ENCODE measurements at regions not wholly inside any gene's neighbourhood (a gene's known extent, or its start where the extent isn't known, plus 50 kb on each side); places are given as distances from the start of the nearest gene placed in this dataset.

DNA sequence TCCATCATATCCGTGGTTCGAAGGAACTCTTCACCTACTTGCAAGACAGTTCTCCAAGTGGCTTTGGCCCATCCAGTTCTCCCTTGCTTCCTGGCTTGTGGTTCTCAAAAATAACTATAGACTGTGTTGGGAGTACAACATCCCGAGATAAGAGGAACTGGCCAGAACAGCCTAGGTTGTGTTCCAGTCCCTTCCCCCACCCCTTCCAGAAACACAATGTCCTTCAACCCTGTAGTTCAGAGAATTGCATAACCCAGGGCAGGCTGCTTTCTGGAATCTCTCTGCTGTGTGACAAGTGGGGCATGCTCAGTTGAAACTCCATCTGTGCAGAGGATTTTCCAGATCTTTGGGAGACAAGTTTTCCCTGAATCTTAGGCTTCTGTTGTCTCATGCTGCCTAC lies 206.5 kb downstream of the PCDH10 start:
- intact Hi-C loops (cut with micrococcal nuclease) = no loop called here
- no peak for TF ChIP-seq CTCF (IDR thresholded peaks at IDR 0.05; ENCODE audit: unreplicated experiment)
- ChIA-PET CTCF (interaction anchor here (1.0 kb wide), 1 partner anchor 35 kb away, joined by 3 read pairs; no protein-coding TSS in a partner anchor), POLR2A (no interaction called here)
- no peaks in the 10 kb centered on the region for H3K4me1 Mint-ChIP-seq (ENCODE audit: insufficient read depth, unreplicated experiment)
- H3K9me3 Mint-ChIP-seq (ENCODE audit: unreplicated experiment) = peaks cover 11% of the 10 kb centered on the region
- no peaks in the 10 kb centered on the region for H3K36me3 Mint-ChIP-seq (ENCODE audit: insufficient read depth, unreplicated experiment)
- no peak overlapping the region for H3K27ac Mint-ChIP-seq (ENCODE audit: low read depth, unreplicated experiment)
- no peak for DNase-seq (ENCODE audit: unreplicated experiment)
- BruUV-seq (replicated peaks) = no TSS peak
- H3K4me3 Mint-ChIP-seq (ENCODE audit: unreplicated experiment) = no peak overlapping the region
- H3K27me3 Mint-ChIP-seq (ENCODE audit: insufficient read depth, unreplicated experiment) = no peaks in the 10 kb centered on the region

DNA sequence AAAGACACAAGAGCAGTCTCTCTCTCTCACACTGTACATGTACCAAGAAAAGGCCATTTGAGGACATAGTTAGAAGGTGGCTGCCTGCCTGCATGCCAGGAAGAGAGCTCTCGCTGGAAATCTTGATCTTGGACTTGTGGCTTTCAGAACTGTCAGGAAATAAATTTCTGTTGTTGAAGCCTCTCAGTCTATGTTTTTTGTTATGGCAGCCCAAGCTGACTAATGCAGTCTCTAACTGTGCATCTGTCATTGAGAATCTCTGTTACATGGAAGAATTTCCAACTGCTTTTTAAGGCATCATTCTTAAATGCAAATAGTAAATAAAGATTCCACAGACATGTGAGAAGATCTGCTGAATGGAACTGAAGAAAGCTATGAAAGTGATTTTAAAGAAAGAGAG lies 198.3 kb downstream of the PCDH10 start:
- H3K27me3 Mint-ChIP-seq (ENCODE audit: insufficient read depth, unreplicated experiment) = no peaks in the 10 kb centered on the region
- DNase-seq (ENCODE audit: unreplicated experiment) = no peak
- BruUV-seq (replicated peaks) = no TSS peak
- no peaks in the 10 kb centered on the region for H3K36me3 Mint-ChIP-seq (ENCODE audit: insufficient read depth, unreplicated experiment)
- CTCF ChIA-PET = no interaction called here
- TF ChIP-seq CTCF (IDR thresholded peaks at IDR 0.05; ENCODE audit: unreplicated experiment) = no peak
- no peak overlapping the region for H3K4me3 Mint-ChIP-seq (ENCODE audit: unreplicated experiment)
- H3K4me1 Mint-ChIP-seq (ENCODE audit: insufficient read depth, unreplicated experiment) = no peaks in the 10 kb centered on the region
- H3K9me3 Mint-ChIP-seq (ENCODE audit: unreplicated experiment) = peaks cover 12% of the 10 kb centered on the region
- intact Hi-C loops (cut with micrococcal nuclease) = no loop called here
- POLR2A ChIA-PET = no interaction called here
- H3K27ac Mint-ChIP-seq (ENCODE audit: low read depth, unreplicated experiment) = no peak overlapping the region

DNA sequence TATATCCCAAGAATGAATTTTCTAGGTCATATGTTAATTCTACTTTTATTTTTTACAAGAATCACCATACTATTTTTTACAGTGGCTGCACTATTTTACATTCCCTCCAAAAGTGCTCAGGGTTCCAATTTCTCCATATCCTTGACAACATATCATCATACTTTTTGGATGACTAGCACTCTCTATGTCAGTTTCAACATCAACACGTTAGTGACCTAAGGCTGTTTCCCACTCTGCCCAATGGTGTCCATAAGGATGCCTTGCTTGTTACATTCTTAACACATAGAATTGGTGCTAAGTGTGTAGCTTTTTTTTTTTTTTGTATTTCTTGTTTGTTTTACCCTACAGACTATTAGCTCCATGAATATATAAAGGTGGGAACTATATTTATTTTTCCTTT lies 175.4 kb downstream of the PCDH10 start:
- CTCF ChIA-PET = interaction anchor here (1.1 kb wide), 1 partner anchor 170 kb away, joined by 5 read pairs; no protein-coding TSS in a partner anchor
- H3K9me3 Mint-ChIP-seq (ENCODE audit: unreplicated experiment) = no peaks in the 10 kb centered on the region
- POLR2A ChIA-PET = no interaction called here

GRCh38 chr4:133323670-133324069 lies 174.6 kb downstream of the PCDH10 start:
- no peak overlapping the region for H3K27ac Mint-ChIP-seq (ENCODE audit: low read depth, unreplicated experiment)
- peaks cover 25% of the 10 kb centered on the region for H3K27me3 Mint-ChIP-seq (ENCODE audit: insufficient read depth, unreplicated experiment)
- ChIA-PET POLR2A (no interaction called here), CTCF (interaction anchor here (0.7 kb wide), 2 partner anchors 271 to 701 kb away, joined by 3 to 4 read pairs; no protein-coding TSS in a partner anchor)
- H3K4me1 Mint-ChIP-seq (ENCODE audit: insufficient read depth, unreplicated experiment) = no peaks in the 10 kb centered on the region
- BruUV-seq (replicated peaks) = no TSS peak
- no peaks in the 10 kb centered on the region for H3K36me3 Mint-ChIP-seq (ENCODE audit: insufficient read depth, unreplicated experiment)
- intact Hi-C loops (cut with micrococcal nuclease) = loop anchor here (5.0 kb wide), 2 partner anchors 159 to 1454 kb away; no protein-coding TSS in a partner anchor
- no peaks in the 10 kb centered on the region for H3K9me3 Mint-ChIP-seq (ENCODE audit: unreplicated experiment)
- no peak for DNase-seq (ENCODE audit: unreplicated experiment)
- H3K4me3 Mint-ChIP-seq (ENCODE audit: unreplicated experiment) = no peak overlapping the region
- no peak for TF ChIP-seq CTCF (IDR thresholded peaks at IDR 0.05; ENCODE audit: unreplicated experiment)

More for the DNA sequence above, 175.4 kb downstream of the PCDH10 start:
- H3K27me3 Mint-ChIP-seq (ENCODE audit: insufficient read depth, unreplicated experiment) = peaks cover 21% of the 10 kb centered on the region
- TF ChIP-seq CTCF (IDR thresholded peaks at IDR 0.05; ENCODE audit: unreplicated experiment) = no peak
- no TSS peak for BruUV-seq (replicated peaks)
- no peak overlapping the region for H3K27ac Mint-ChIP-seq (ENCODE audit: low read depth, unreplicated experiment)
- no peaks in the 10 kb centered on the region for H3K4me1 Mint-ChIP-seq (ENCODE audit: insufficient read depth, unreplicated experiment)
- DNase-seq (ENCODE audit: unreplicated experiment) = no peak
- intact Hi-C loops (cut with micrococcal nuclease) = loop anchor here (5.0 kb wide), 2 partner anchors 158 to 1453 kb away; no protein-coding TSS in a partner anchor
- no peak overlapping the region for H3K4me3 Mint-ChIP-seq (ENCODE audit: unreplicated experiment)
- no peaks in the 10 kb centered on the region for H3K36me3 Mint-ChIP-seq (ENCODE audit: insufficient read depth, unreplicated experiment)

All from MCF 10A (cell line).